Body of pancreas (tissue), 4 donors: ENCODE measurements at regions not wholly inside any gene's neighbourhood (a gene's known extent, or its start where the extent isn't known, plus 50 kb on each side); places are given as distances from the start of the nearest gene placed in this dataset.

ENCODE experiments used
- POLR2A ChIP-seq, 3 donors: fragments of 450-650 bp; IDR thresholded peaks; one replicate each; pipeline ENCODE4 v1.6.1; 2016; ENCODE audit warnings: antibody characterized with exemption in 3 of 3, mild to moderate bottlenecking in 2 of 3
- TF ChIP-seq, protein P1 (sequence below), 7 experiments: fragments of 450-650 bp in 4 of 7; fragments of 200-600 bp in 3 of 7; sonication (generic) in 3 of 7; IDR thresholded peaks; one replicate each; pipeline ENCODE4 v1.5.1; 2016 to 2019; ENCODE audit warnings: antibody characterized with exemption in 7 of 7

DNA sequence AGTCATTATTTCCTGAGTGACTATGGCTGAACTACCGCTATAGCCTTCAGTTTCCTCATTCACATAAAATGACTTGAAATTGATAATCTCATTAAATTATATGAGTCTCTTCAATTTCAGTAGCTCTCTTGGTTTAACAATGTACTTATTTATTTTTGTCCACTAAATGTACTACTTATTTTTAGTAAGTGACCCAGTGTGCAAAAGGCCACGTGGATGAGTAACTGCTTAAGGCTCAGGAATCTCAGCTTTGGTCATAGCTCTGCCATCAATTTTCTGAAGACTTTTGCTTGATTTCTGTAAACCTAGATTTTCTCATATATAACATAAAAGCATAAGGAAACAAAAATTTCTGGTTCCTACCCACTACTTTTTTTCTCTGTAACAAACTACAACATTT is 1132.9 kb upstream of the CDH8 start:
- TF ChIP-seq, protein P1, sequence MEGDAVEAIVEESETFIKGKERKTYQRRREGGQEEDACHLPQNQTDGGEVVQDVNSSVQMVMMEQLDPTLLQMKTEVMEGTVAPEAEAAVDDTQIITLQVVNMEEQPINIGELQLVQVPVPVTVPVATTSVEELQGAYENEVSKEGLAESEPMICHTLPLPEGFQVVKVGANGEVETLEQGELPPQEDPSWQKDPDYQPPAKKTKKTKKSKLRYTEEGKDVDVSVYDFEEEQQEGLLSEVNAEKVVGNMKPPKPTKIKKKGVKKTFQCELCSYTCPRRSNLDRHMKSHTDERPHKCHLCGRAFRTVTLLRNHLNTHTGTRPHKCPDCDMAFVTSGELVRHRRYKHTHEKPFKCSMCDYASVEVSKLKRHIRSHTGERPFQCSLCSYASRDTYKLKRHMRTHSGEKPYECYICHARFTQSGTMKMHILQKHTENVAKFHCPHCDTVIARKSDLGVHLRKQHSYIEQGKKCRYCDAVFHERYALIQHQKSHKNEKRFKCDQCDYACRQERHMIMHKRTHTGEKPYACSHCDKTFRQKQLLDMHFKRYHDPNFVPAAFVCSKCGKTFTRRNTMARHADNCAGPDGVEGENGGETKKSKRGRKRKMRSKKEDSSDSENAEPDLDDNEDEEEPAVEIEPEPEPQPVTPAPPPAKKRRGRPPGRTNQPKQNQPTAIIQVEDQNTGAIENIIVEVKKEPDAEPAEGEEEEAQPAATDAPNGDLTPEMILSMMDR (IDR thresholded peaks at IDR 0.05) = no peak
- TF ChIP-seq POLR2A (IDR thresholded peaks at IDR 0.05) = no peak
